BLaER1 treated with 17β-estradiol and CSF1 and Interleukin-3, amounts not matched to agents 10 nM and 100 nM (cell line): ENCODE measurements at regions not wholly inside any gene's neighbourhood (a gene's known extent, or its start where the extent isn't known, plus 50 kb on each side); places are given as distances from the start of the nearest gene placed in this dataset.
"Not testable (repeated sequence)": the region's sequence is repeated elsewhere in the genome, so short reads cannot be mapped to it uniquely, and the experiment has no call there.

Experiments
- H3K27ac ChIP-seq, 11 experiments: shearing (Covaris generic); formaldehyde crosslinking; 2 replicates each; pipeline ENCODE4 v1.8.1; 2022
- H3K27me3 ChIP-seq, 11 experiments: shearing (Covaris generic); formaldehyde crosslinking; 2 replicates each; pipeline ENCODE4 v1.8.1; 2022
- H3K36me3 ChIP-seq, 11 experiments: shearing (Covaris generic); formaldehyde crosslinking; 2 replicates each; pipeline ENCODE4 v1.8.1; 2022
- H3K4me1 ChIP-seq, 10 experiments: shearing (Covaris generic); formaldehyde crosslinking; 2 replicates each; pipeline ENCODE4 v1.8.1; 2022
- H3K4me2 ChIP-seq, 11 experiments: shearing (Covaris generic); formaldehyde crosslinking; 2 replicates each; pipeline ENCODE4 v1.8.1; 2022
- H3K4me3 ChIP-seq, 10 experiments: shearing (Covaris generic); formaldehyde crosslinking; 2 replicates each; pipeline ENCODE4 v1.8.1; 2022
- H3K9ac ChIP-seq, 11 experiments: shearing (Covaris generic); formaldehyde crosslinking; 2 replicates each; pipeline ENCODE4 v1.8.1; 2022
- H3K9me3 ChIP-seq, 11 experiments: shearing (Covaris generic); formaldehyde crosslinking; replicated peaks in 1 of 11; 2 replicates each; pipeline ENCODE4 v1.8.1; 2022
- H4K20me1 ChIP-seq, 11 experiments: shearing (Covaris generic); formaldehyde crosslinking; 2 replicates each; pipeline ENCODE4 v1.8.1; 2022
- Cebpa-rat ChIP-seq, 11 experiments: shearing (Covaris generic); IDR thresholded peaks; 2 replicates each; pipeline ENCODE4 v1.8.1; 2022

GRCh38 chr5:17113174-17113958, 104.1 kb upstream of the BASP1 start:
- Histone ChIP-seq H3K27ac (no peak overlapping the region), H3K9ac (no peak overlapping the region), H3K27me3 (no peaks in the 10 kb centered on the region), H4K20me1 (no peaks in the 10 kb centered on the region; a peak in 1 of 22 replicates), H3K36me3 (no peaks in the 10 kb centered on the region), H3K4me1 (peaks cover 15 to 84% (median 28%) of the 10 kb centered on the region in 10 experiments), H3K9me3 (no peaks in the 10 kb centered on the region), H3K4me3 (no peak overlapping the region), H3K4me2 (peak overlapping the region in 1 of 11 experiments; percentile 71; a peak in 1 of 22 replicates)
- TF ChIP-seq Cebpa-rat (IDR thresholded peaks at IDR 0.05) = no peak

- Histone ChIP-seq H3K36me3 (no peaks in the 10 kb centered on the region), H3K27ac (no peak overlapping the region), H3K9me3 (no peaks in the 10 kb centered on the region), H3K4me3 (no peak overlapping the region), H4K20me1 (no peaks in the 10 kb centered on the region; a peak in 1 of 22 replicates), H3K9ac (no peak overlapping the region), H3K4me1 (peaks cover 10 to 81% (median 26%) of the 10 kb centered on the region in 10 experiments), H3K27me3 (no peaks in the 10 kb centered on the region), H3K4me2 (peak overlapping the region in 2 of 11 experiments; percentile 23 to 26; a peak in 1 of 22 replicates)
- no peak for TF ChIP-seq Cebpa-rat (IDR thresholded peaks at IDR 0.05)
Measured at GRCh38 chr5:17114233-17114632, 103.2 kb upstream of the BASP1 start.

- no peaks in the 10 kb centered on the region for H3K36me3 ChIP-seq
- H3K9ac ChIP-seq = no peak overlapping the region
- TF ChIP-seq Cebpa-rat (IDR thresholded peaks at IDR 0.05) = no peak
- H3K9me3 ChIP-seq = 0 out of 22 replicates have a peak, but pooled peaks cover 0 to under 1% (median 0%) of the 10 kb centered on the region in 11 experiments
- peaks cover 3 to 83% (median 28%) of the 10 kb centered on the region in 10 experiments; a peak in 18 of 20 replicates for H3K4me1 ChIP-seq
- no peak overlapping the region for H3K27ac ChIP-seq
- H4K20me1 ChIP-seq = no peaks in the 10 kb centered on the region
- no peaks in the 10 kb centered on the region for H3K27me3 ChIP-seq
- no peak overlapping the region for H3K4me3 ChIP-seq
- H3K4me2 ChIP-seq = peak overlapping the region in 3 of 11 experiments; percentile 4 to 59 (median 19); a peak in 4 of 22 replicates
Measured at GRCh38 chr5:17114715-17115599, 102.5 kb upstream of the BASP1 start.

GRCh38 chr5:17115855-17116254, 101.6 kb upstream of the BASP1 start:
- H4K20me1 ChIP-seq = no peaks in the 10 kb centered on the region
- peak overlapping the region in 2 of 11 experiments; percentile 19 to 59; a peak in 3 of 22 replicates for H3K4me2 ChIP-seq
- peaks cover 0 to 82% (median 26%) of the 10 kb centered on the region in 10 experiments; a peak in 16 of 20 replicates for H3K4me1 ChIP-seq
- H3K9ac ChIP-seq = no peak overlapping the region
- H3K9me3 ChIP-seq = peaks cover 0 to 9% (median 0%) of the 10 kb centered on the region in 11 experiments; a peak in 1 of 22 replicates
- no peaks in the 10 kb centered on the region for H3K27me3 ChIP-seq
- no peak overlapping the region for H3K4me3 ChIP-seq
- TF ChIP-seq Cebpa-rat (IDR thresholded peaks at IDR 0.05) = no peak
- H3K36me3 ChIP-seq = no peaks in the 10 kb centered on the region
- no peak overlapping the region for H3K27ac ChIP-seq

- peaks cover 0 to 60% (median 24%) of the 10 kb centered on the region in 10 experiments; a peak in 16 of 20 replicates for H3K4me1 ChIP-seq
- H3K4me2 ChIP-seq = peak overlapping the region; percentile 20 to 77 (median 52); a peak in 20 of 22 replicates
- H4K20me1 ChIP-seq = no peaks in the 10 kb centered on the region
- peak overlapping the region; percentile 38 to 85 (median 71); a peak in 20 of 22 replicates for H3K27ac ChIP-seq
- no peak overlapping the region for H3K4me3 ChIP-seq
- no peaks in the 10 kb centered on the region for H3K36me3 ChIP-seq
- no peak for TF ChIP-seq Cebpa-rat (IDR thresholded peaks at IDR 0.05)
- no peaks in the 10 kb centered on the region for H3K27me3 ChIP-seq
- H3K9ac ChIP-seq = peak overlapping the region in 9 of 11 experiments; percentile 34 to 67 (median 55); a peak in 12 of 22 replicates
- H3K9me3 ChIP-seq = peaks cover 0 to 12% (median 3%) of the 10 kb centered on the region in 11 experiments; a peak in 17 of 22 replicates
Measured at GRCh38 chr5:17118631-17119030, 98.8 kb upstream of the BASP1 start.

GRCh38 chr5:17120209-17120608, 97.2 kb upstream of the BASP1 start:
- H3K9ac ChIP-seq = no peak overlapping the region
- no peak overlapping the region for H3K4me3 ChIP-seq
- H4K20me1 ChIP-seq = no peaks in the 10 kb centered on the region
- H3K4me1 ChIP-seq = peaks cover 0 to 44% (median 24%) of the 10 kb centered on the region in 10 experiments; a peak in 16 of 20 replicates
- H3K27me3 ChIP-seq = no peaks in the 10 kb centered on the region
- peak overlapping the region in 4 of 11 experiments; percentile 73 to 85 (median 76); a peak in 2 of 22 replicates for H3K27ac ChIP-seq
- H3K9me3 ChIP-seq = peaks cover 5 to 21% (median 11%) of the 10 kb centered on the region in 11 experiments; a peak in 17 of 22 replicates
- no peaks in the 10 kb centered on the region for H3K36me3 ChIP-seq
- peak overlapping the region in 5 of 11 experiments; percentile 59 to 74 (median 69); a peak in 6 of 22 replicates for H3K4me2 ChIP-seq
- no peak for TF ChIP-seq Cebpa-rat (IDR thresholded peaks at IDR 0.05)

- Histone ChIP-seq H3K36me3 (no peaks in the 10 kb centered on the region), H3K4me3 (no peak overlapping the region), H3K9ac (no peak overlapping the region)
Measured at GRCh38 chr5:17121776-17122175, 95.7 kb upstream of the BASP1 start.

GRCh38 chr5:17123010-17123409, 94.4 kb upstream of the BASP1 start:
- Histone ChIP-seq H3K36me3 (no peaks in the 10 kb centered on the region), H3K27ac (no peak overlapping the region)
- no peak for TF ChIP-seq Cebpa-rat (IDR thresholded peaks at IDR 0.05)

More at GRCh38 chr5:17121776-17122175, 95.7 kb upstream of the BASP1 start:
- H3K4me1 ChIP-seq = peaks cover 0 to 36% (median 24%) of the 10 kb centered on the region in 10 experiments; a peak in 16 of 20 replicates
- peaks cover 5 to 21% (median 11%) of the 10 kb centered on the region in 11 experiments; a peak in 17 of 22 replicates for H3K9me3 ChIP-seq
- H3K27ac ChIP-seq = no peak overlapping the region
- no peaks in the 10 kb centered on the region for H4K20me1 ChIP-seq
- no peaks in the 10 kb centered on the region for H3K27me3 ChIP-seq
- no peak overlapping the region for H3K4me2 ChIP-seq
- TF ChIP-seq Cebpa-rat (IDR thresholded peaks at IDR 0.05) = no peak

GRCh38 chr5:17123773-17124172, 93.7 kb upstream of the BASP1 start:
- not testable (repeated sequence) for H3K36me3 ChIP-seq, H3K4me3 ChIP-seq, H3K27me3 ChIP-seq, H3K27ac ChIP-seq, H4K20me1 ChIP-seq, H3K9ac ChIP-seq
- peaks cover 5 to 21% (median 11%) of the 10 kb centered on the region in 11 experiments; a peak in 17 of 22 replicates for H3K9me3 ChIP-seq
- H3K4me1 ChIP-seq = peaks cover 0 to 20% (median 14%) of the 10 kb centered on the region in 10 experiments; a peak in 15 of 20 replicates
- H3K4me2 ChIP-seq = peak overlapping the region in 1 of 11 experiments; percentile 23; a peak in 1 of 22 replicates

More at GRCh38 chr5:17123010-17123409, 94.4 kb upstream of the BASP1 start:
- H3K4me1 ChIP-seq = peaks cover 0 to 24% (median 19%) of the 10 kb centered on the region in 10 experiments; a peak in 16 of 20 replicates
- H3K9ac ChIP-seq = no peak overlapping the region
- no peaks in the 10 kb centered on the region for H3K27me3 ChIP-seq
- peaks cover 5 to 21% (median 11%) of the 10 kb centered on the region in 11 experiments; a peak in 17 of 22 replicates for H3K9me3 ChIP-seq
- H4K20me1 ChIP-seq = no peaks in the 10 kb centered on the region
- no peak overlapping the region for H3K4me2 ChIP-seq
- no peak overlapping the region for H3K4me3 ChIP-seq
